NCI-H1694 (cell line): ENCODE measurements at regions not wholly inside any gene's neighbourhood (a gene's known extent, or its start where the extent isn't known, plus 50 kb on each side); places are given as distances from the start of the nearest gene placed in this dataset.

Source experiments
- DNase-seq: peaks from one replicate; lab custom pipeline; 2025; lab: John Stamatoyannopoulos, UW

- DNase-seq: no peak
These were observed 293.5 kb downstream of the RNF144A start for GRCh38 chr2:7210712-7211111.

- no peak for DNase-seq
These were observed 308.6 kb downstream of the RNF144A start for GRCh38 chr2:7225848-7226247.

GRCh38 chr2:7226501-7226900 is 309.3 kb downstream of the RNF144A start:
- DNase-seq: no peak

GRCh38 chr2:7233126-7233525 is 315.9 kb downstream of the RNF144A start:
- no peak for DNase-seq

- no peak for DNase-seq
These were observed 320.3 kb downstream of the RNF144A start for GRCh38 chr2:7237466-7237865.

- DNase-seq: no peak
These were observed 321.9 kb downstream of the RNF144A start for GRCh38 chr2:7239078-7239477.

- DNase-seq: no peak
These were observed 324.0 kb downstream of the RNF144A start for GRCh38 chr2:7241041-7241745.

GRCh38 chr2:7242189-7242867 is 325.1 kb downstream of the RNF144A start:
- no peak for DNase-seq

GRCh38 chr2:7243276-7243675 is 326.1 kb downstream of the RNF144A start:
- DNase-seq: no peak

GRCh38 chr2:7256377-7256776 is 339.2 kb downstream of the RNF144A start:
- DNase-seq: no peak

- DNase-seq: no peak
These were observed 345.5 kb downstream of the RNF144A start for GRCh38 chr2:7262727-7263126.

- peak; percentile 64 for DNase-seq
These were observed 347.6 kb downstream of the RNF144A start for GRCh38 chr2:7264791-7265190.

GRCh38 chr2:7265286-7265685 is 348.1 kb downstream of the RNF144A start:
- peak; percentile 43 for DNase-seq

- no peak for DNase-seq
These were observed 352.0 kb downstream of the RNF144A start for GRCh38 chr2:7269106-7269643.

GRCh38 chr2:7270011-7270431 is 352.8 kb downstream of the RNF144A start:
- peak; percentile 58 for DNase-seq

GRCh38 chr2:7272210-7272609 is 355.0 kb downstream of the RNF144A start:
- no peak for DNase-seq

- DNase-seq: no peak
These were observed 361.8 kb downstream of the RNF144A start for GRCh38 chr2:7278984-7279383.

GRCh38 chr2:7279421-7279949 is 362.3 kb downstream of the RNF144A start:
- no peak for DNase-seq

- no peak for DNase-seq
These were observed 363.6 kb downstream of the RNF144A start for GRCh38 chr2:7280790-7281189.

GRCh38 chr2:7281231-7282201 is 364.3 kb downstream of the RNF144A start:
- DNase-seq: peak; percentile 27

- DNase-seq: no peak
These were observed 368.9 kb downstream of the RNF144A start for GRCh38 chr2:7286120-7286519.

GRCh38 chr2:7288484-7288883 is 371.3 kb downstream of the RNF144A start:
- DNase-seq: no peak
